Stimulated activated effector memory CD8-positive, alpha-beta T cell treated with anti-CD3 and anti-CD28 coated beads, Interleukin-12 subunit alpha, Interleukin-12 subunit beta, amount 100 ng/mL, for 72 hours (primary cell): ENCODE measurements at regions not wholly inside any gene's neighbourhood (a gene's known extent, or its start where the extent isn't known, plus 50 kb on each side); places are given as distances from the start of the nearest gene placed in this dataset.

Experiments
- ATAC-seq: fragments of 150-1000 bp; cut with Tn5 transposase; 2 replicates; pipeline ENCODE4 v1.10.0; 2021
- DNase-seq, 2 donors: peaks; one replicate each; pipeline ENCODE4 v3.0.0; 2021 to 2022; ENCODE audit warnings: low spot score in 2 of 2
- H3K27ac Mint-ChIP-seq: one replicate; pipeline ENCODE4 v1.8.0; 2022; ENCODE audit warnings: mild to moderate bottlenecking, mixed read lengths
- H3K36me3 Mint-ChIP-seq: one replicate; pipeline ENCODE4 v1.8.0; 2022; ENCODE audit warnings: mild to moderate bottlenecking, mixed read lengths
- H3K4me1 Mint-ChIP-seq: one replicate; pipeline ENCODE4 v1.8.0; 2022; ENCODE audit warnings: mixed read lengths
- H3K4me3 Mint-ChIP-seq: one replicate; pipeline ENCODE4 v1.8.0; 2022; ENCODE audit warnings: mild to moderate bottlenecking, mixed read lengths
- H3K9me3 Mint-ChIP-seq: one replicate; pipeline ENCODE4 v1.8.0; 2022; ENCODE audit warnings: mixed read lengths

DNA sequence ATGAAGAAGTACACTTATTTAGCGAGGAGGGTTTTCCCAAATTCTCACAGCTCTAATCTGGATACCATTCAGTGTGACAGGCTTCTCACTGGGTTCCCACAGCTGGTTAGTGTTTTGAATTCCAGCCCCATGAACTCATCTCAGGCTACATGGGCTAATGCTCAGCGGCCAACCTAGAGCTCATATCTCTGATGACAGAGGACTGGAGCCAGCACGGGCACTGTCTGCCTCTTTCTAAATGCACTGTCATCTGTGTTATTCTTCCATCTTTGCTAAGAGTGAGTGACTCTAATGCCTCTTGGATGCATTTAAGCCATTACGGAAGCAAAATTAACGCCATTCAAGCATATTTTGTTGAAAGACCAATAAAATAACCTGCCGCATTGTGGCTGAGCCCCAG, 308.9 kb upstream of the JAG1 start:
- H3K4me1 Mint-ChIP-seq = no peaks in the 10 kb centered on the region
- no peak overlapping the region for H3K27ac Mint-ChIP-seq
- DNase-seq (no peak), ATAC-seq (no peak)
- H3K4me3 Mint-ChIP-seq = no peak overlapping the region
- H3K9me3 Mint-ChIP-seq = no peaks in the 10 kb centered on the region
- H3K36me3 Mint-ChIP-seq = no peaks in the 10 kb centered on the region

GRCh38 chr20:10984294-10984693, 310.5 kb upstream of the JAG1 start:
- ATAC-seq (no peak), DNase-seq (no peak)
- Mint-ChIP-seq H3K36me3 (no peaks in the 10 kb centered on the region), H3K4me1 (no peaks in the 10 kb centered on the region), H3K4me3 (no peak overlapping the region), H3K27ac (no peak overlapping the region), H3K9me3 (no peaks in the 10 kb centered on the region)

DNA sequence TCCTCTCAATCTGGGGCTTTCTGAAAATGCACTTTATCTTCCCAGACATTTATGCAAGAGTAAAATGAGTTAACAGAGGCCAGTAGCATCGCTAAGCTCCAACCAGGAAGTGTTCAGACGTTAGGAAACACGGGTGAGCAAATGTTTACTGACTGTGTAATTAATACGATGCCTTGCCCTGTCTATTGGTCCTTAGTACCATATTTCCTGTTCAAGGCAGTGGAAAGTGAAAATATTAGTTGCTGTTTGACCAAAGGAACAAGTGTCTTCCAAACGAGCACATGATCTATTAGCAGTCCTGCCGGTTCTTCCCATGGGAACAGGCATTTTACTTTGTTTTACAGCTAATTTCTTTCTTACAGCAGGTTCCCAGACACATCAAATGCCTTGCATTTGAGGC, 311.1 kb upstream of the JAG1 start:
- Mint-ChIP-seq H3K4me3 (no peak overlapping the region), H3K9me3 (peaks cover 4% of the 10 kb centered on the region), H3K4me1 (no peaks in the 10 kb centered on the region), H3K36me3 (no peaks in the 10 kb centered on the region), H3K27ac (no peak overlapping the region)
- ATAC-seq = no peak
- DNase-seq = no peak

DNA sequence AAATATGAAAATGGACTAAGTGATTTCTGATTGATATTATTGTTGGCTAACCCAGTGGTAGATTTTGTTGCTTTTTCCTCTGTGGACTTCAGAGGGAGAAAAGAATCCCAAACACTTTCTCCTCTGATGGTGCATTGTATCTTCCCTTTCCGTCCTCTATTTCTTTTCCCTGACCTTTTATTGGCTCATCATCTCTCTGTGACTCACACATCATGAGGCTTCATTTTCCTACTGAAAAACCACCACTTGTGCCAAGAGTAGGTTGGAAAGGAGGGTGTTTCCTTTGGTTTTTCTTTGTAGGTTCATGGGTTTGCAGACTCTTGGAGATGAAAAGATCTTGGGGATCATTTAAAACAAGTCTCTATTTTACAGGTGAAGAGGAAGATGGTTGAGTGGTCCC, 311.7 kb upstream of the JAG1 start:
- H3K4me1 Mint-ChIP-seq = no peaks in the 10 kb centered on the region
- H3K9me3 Mint-ChIP-seq = peaks cover 4% of the 10 kb centered on the region
- ATAC-seq (no peak), DNase-seq (no peak)
- no peak overlapping the region for H3K4me3 Mint-ChIP-seq
- H3K36me3 Mint-ChIP-seq = no peaks in the 10 kb centered on the region
- no peak overlapping the region for H3K27ac Mint-ChIP-seq

- Mint-ChIP-seq H3K4me3 (no peak overlapping the region), H3K36me3 (no peaks in the 10 kb centered on the region), H3K9me3 (peaks cover 4% of the 10 kb centered on the region), H3K4me1 (no peaks in the 10 kb centered on the region), H3K27ac (no peak overlapping the region)
- ATAC-seq = no peak
- DNase-seq = no peak
These were observed 312.8 kb upstream of the JAG1 start for GRCh38 chr20:10986586-10986985.

DNA sequence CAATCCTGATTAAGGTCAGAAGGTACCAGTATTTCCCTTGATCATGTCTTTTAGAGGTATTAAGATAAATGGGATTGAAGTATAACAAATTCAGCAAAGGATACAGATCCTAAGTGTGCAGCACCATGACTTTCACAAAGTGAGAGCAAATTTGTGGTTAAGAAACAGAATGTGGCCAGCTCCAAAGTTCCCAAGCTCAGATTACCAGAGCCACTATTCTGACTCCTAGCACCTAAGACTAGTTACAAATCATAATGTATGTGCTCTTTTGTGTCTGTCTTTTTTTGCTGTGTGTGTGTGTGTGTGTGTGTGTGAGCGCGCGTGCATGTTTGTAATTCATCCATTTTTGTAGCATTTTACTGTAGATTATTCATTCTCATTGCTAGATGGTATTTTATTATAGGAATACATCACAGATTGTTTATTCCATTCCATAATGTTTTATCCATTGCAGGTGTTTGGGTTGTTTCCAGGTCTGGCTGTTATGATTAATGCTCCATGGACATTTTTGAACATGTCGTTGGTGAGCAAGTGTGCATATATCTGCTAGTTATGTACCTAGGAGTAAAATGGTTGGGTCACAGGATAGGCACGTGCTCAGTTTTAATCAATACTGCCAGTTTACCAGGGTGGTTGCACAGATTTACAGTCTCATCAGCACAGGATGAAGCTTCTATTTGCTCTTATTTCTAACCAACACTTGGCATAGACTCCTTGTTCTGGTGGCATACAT, 314.0 kb upstream of the JAG1 start:
- no peak for DNase-seq
- Mint-ChIP-seq H3K4me1 (no peaks in the 10 kb centered on the region), H3K27ac (no peak overlapping the region), H3K36me3 (no peaks in the 10 kb centered on the region), H3K9me3 (peaks cover 4% of the 10 kb centered on the region), H3K4me3 (no peak overlapping the region)
- ATAC-seq = no peak

GRCh38 chr20:10990625-10991382, 317.0 kb upstream of the JAG1 start:
- Mint-ChIP-seq H3K27ac (no peak overlapping the region), H3K9me3 (peaks cover 11% of the 10 kb centered on the region), H3K4me3 (no peak overlapping the region), H3K36me3 (no peaks in the 10 kb centered on the region), H3K4me1 (no peaks in the 10 kb centered on the region)
- ATAC-seq (no peak), DNase-seq (no peak)

DNA sequence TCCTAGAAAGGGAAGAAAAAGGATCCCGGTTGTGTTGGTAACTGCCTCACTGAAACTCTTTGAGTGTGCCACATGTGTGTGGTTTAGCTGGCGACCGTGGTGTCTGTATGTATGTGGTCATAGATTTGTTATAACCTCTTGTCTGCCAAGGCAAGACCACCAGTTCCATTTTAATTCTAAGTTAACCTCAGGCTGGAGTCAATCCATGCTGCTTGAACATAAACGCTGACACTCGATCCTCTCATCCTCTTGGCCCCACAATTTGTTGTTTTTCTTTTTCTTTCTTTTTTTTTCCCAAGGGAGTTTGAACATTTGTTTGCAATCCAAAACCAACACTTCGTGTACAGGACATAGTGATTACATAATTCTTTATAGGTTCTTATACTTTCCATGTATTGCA, 318.9 kb upstream of the JAG1 start:
- H3K36me3 Mint-ChIP-seq = no peaks in the 10 kb centered on the region
- no peaks in the 10 kb centered on the region for H3K4me1 Mint-ChIP-seq
- ATAC-seq (no peak), DNase-seq (no peak)
- H3K9me3 Mint-ChIP-seq = peaks cover 11% of the 10 kb centered on the region
- no peak overlapping the region for H3K4me3 Mint-ChIP-seq
- H3K27ac Mint-ChIP-seq = no peak overlapping the region

DNA sequence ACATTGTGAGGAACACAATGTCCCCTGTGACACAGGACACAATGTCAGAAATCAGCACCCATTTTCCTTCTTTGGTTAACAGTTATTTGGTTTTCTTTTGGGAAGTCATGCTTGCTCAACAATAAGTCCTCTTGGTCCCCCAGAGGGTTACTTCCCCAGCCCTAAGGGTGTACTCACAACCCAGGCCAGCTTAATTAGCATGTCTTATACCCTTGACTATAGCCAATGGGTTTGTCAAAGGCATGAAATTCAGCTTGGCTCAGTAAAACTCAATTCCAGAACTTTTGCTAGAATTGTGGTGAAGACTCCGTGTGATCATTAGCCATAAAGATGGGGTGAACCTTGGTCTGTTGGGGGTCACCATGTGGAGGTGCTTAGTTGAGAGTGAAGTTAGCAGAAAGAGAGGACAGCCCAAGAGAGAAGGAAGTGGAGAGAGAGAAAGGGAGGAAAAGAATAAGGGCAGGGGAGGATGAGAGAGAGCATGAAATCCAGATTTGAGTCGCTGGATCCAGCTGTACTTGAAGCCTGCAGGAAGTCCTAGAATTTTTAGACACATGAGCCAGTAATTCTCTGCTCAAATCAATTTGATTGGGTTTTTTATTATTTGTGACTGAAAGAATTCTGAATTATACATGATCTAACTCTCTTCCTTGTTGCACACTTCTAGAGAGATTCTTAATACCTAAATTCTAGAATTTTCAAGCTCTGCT, 321.3 kb upstream of the JAG1 start:
- Mint-ChIP-seq H3K9me3 (peaks cover 8% of the 10 kb centered on the region), H3K27ac (no peak overlapping the region), H3K4me3 (no peak overlapping the region), H3K4me1 (no peaks in the 10 kb centered on the region), H3K36me3 (no peaks in the 10 kb centered on the region)
- DNase-seq = no peak
- ATAC-seq = no peak

- H3K27ac Mint-ChIP-seq = no peak overlapping the region
- no peak for DNase-seq
- H3K4me1 Mint-ChIP-seq = no peaks in the 10 kb centered on the region
- peaks cover 8% of the 10 kb centered on the region for H3K9me3 Mint-ChIP-seq
- no peak for ATAC-seq
- no peak overlapping the region for H3K4me3 Mint-ChIP-seq
- no peaks in the 10 kb centered on the region for H3K36me3 Mint-ChIP-seq
These were observed 324.7 kb upstream of the JAG1 start for GRCh38 chr20:10998476-10998875.

DNA sequence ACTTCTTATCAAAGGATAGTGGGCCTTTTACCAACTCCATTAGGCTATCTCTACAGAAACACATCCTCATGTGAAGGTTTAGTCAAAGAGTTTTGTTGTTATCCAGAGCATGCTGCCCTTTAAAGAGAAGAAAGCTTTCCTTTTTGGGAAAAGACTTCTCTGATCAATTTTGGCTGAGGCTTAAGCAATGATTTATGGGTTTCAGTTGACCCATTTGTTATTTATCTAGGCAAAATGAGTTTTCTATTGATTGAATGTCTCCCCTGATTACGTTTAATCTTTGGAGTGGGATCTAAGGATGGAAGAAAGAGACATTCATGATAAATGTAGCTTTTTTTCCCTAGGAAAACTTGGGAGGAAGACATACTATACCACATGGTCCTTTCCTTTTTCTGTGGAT, 326.6 kb upstream of the JAG1 start:
- ATAC-seq = no peak
- Mint-ChIP-seq H3K27ac (no peak overlapping the region), H3K4me3 (no peak overlapping the region), H3K9me3 (no peaks in the 10 kb centered on the region), H3K36me3 (no peaks in the 10 kb centered on the region), H3K4me1 (no peaks in the 10 kb centered on the region)
- DNase-seq = no peak

GRCh38 chr20:11001302-11001701, 327.5 kb upstream of the JAG1 start:
- no peaks in the 10 kb centered on the region for H3K36me3 Mint-ChIP-seq

GRCh38 chr20:11001764-11002540, 328.2 kb upstream of the JAG1 start:
- H3K27ac Mint-ChIP-seq = no peak overlapping the region
- no peaks in the 10 kb centered on the region for H3K4me1 Mint-ChIP-seq
- peaks cover 3% of the 10 kb centered on the region for H3K9me3 Mint-ChIP-seq
- H3K36me3 Mint-ChIP-seq = no peaks in the 10 kb centered on the region
- ATAC-seq (no peak), DNase-seq (no peak)
- H3K4me3 Mint-ChIP-seq = no peak overlapping the region

More at GRCh38 chr20:11001302-11001701, 327.5 kb upstream of the JAG1 start:
- no peak overlapping the region for H3K27ac Mint-ChIP-seq
- peaks cover 1% of the 10 kb centered on the region for H3K9me3 Mint-ChIP-seq
- no peaks in the 10 kb centered on the region for H3K4me1 Mint-ChIP-seq
- no peak for ATAC-seq
- DNase-seq = no peak
- no peak overlapping the region for H3K4me3 Mint-ChIP-seq

DNA sequence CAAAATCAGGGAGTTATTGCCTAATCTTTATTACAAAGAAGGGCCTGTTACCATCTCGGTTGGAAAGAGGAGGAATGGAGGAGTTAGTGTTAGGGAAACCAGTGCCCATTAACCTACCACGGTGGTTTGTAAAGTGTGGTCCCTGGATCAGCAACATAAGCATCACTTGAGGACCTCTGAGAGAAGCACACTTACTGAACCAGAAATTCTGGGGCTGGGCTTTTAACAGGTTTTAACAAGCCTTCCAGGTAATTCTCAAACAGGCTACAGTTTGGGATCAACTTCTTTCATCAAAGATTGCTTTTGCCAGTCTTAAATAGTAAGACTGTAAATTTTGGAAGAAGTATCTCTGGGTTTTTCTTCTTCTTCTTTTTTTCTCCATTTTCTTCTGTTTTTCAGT, 329.5 kb upstream of the JAG1 start:
- Mint-ChIP-seq H3K27ac (no peak overlapping the region), H3K36me3 (no peaks in the 10 kb centered on the region), H3K9me3 (peaks cover 3% of the 10 kb centered on the region), H3K4me3 (no peak overlapping the region), H3K4me1 (no peaks in the 10 kb centered on the region)
- no peak for DNase-seq
- ATAC-seq = no peak

DNA sequence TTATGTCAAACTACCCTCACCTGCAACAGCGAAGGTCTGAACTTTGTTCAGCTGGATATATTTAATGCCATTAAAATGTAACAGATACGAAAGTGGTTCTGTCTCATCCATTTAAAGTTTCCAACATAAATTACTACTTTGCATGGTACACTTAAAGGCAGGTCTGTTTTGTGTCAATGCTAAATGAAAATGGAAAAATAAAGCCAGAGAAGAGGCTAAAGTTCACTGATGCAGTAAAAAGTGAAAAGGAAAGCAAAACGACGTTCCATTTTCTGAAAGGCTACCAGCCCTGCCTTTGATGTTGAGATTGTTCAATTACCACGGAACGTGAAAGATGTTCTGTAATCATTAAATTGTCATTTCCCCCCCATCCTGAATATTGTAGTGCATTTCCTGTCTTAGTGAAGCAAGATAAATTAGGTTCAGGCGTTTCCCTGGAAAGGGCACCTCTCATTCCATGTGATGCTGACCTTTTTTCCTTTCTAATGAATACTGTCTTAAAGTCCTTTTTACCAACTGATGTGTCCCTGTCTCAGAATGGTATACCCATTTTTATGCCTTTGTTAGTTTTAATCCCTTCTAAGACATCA, 334.7 kb upstream of the JAG1 start:
- ATAC-seq (no peak), DNase-seq (no peak)
- Mint-ChIP-seq H3K27ac (no peak overlapping the region), H3K36me3 (no peaks in the 10 kb centered on the region), H3K4me1 (no peaks in the 10 kb centered on the region), H3K4me3 (no peak overlapping the region), H3K9me3 (peaks cover 6% of the 10 kb centered on the region)
